Esophagus muscularis mucosa (tissue), 4 donors: ENCODE measurements at regions not wholly inside any gene's neighbourhood (a gene's known extent, or its start where the extent isn't known, plus 50 kb on each side); places are given as distances from the start of the nearest gene placed in this dataset.

Source experiments
- CTCF ChIP-seq, 3 experiments: fragments of 200-600 bp in 2 of 3; fragments of 450-650 bp in 1 of 3; sonication (generic) in 2 of 3; IDR thresholded peaks; one replicate each; pipeline ENCODE4 v1.5.1; 2017 to 2019; ENCODE audit warnings: antibody characterized with exemption in 3 of 3, mild to moderate bottlenecking in 2 of 3, moderate library complexity in 1 of 3
- EP300 ChIP-seq: sonication (generic); formaldehyde crosslinking; IDR thresholded peaks from one replicate; pipeline ENCODE4 v1.6.1; 2017; ENCODE audit warnings: antibody characterized with exemption
- POLR2A ChIP-seq: fragments of 450-650 bp; IDR thresholded peaks from one replicate; pipeline ENCODE4 v1.6.1; 2017; ENCODE audit warnings: antibody characterized with exemption, moderate library complexity, mild to moderate bottlenecking, low read depth
- POLR2AphosphoS5 ChIP-seq, 2 donors: sonication (generic); formaldehyde crosslinking; IDR thresholded peaks; one replicate each; pipeline ENCODE4 v1.6.1; 2017; ENCODE audit warnings: antibody characterized with exemption in 2 of 2

- TF ChIP-seq CTCF (IDR thresholded peaks at IDR 0.05) (no peak), POLR2A (no peak), POLR2AphosphoS5 (IDR thresholded peaks at IDR 0.05) (no peak), EP300 (no peak)
Measured at GRCh38 chr9:79104216-79104615, 467.5 kb upstream of the TLE4 start.
